ENCODE measurements at regions not wholly inside any gene's neighbourhood (a gene's known extent, or its start where the extent isn't known, plus 50 kb on each side); places are given as distances from the start of the nearest gene placed in this dataset.

DNA sequence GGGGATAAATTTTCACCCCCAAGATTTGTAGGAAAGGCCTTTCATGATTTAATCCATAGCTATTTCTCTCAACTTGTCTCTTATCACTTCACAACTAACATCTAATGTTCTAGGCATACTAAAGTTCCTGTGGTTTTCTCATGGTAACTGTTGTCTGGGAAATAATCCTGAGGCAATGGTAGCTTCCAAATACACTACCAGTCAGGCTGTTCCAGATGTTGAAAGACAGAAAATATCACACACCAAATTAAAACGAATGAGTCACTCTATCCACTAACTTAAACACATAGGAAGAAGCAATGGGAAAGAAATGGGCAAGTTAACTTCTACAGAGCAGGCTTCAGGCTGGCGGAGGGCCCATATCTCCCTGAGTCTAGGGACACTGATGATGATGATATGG, 77.7 kb upstream of the MYO16 start:
- TF ChIP-seq, protein P1, sequence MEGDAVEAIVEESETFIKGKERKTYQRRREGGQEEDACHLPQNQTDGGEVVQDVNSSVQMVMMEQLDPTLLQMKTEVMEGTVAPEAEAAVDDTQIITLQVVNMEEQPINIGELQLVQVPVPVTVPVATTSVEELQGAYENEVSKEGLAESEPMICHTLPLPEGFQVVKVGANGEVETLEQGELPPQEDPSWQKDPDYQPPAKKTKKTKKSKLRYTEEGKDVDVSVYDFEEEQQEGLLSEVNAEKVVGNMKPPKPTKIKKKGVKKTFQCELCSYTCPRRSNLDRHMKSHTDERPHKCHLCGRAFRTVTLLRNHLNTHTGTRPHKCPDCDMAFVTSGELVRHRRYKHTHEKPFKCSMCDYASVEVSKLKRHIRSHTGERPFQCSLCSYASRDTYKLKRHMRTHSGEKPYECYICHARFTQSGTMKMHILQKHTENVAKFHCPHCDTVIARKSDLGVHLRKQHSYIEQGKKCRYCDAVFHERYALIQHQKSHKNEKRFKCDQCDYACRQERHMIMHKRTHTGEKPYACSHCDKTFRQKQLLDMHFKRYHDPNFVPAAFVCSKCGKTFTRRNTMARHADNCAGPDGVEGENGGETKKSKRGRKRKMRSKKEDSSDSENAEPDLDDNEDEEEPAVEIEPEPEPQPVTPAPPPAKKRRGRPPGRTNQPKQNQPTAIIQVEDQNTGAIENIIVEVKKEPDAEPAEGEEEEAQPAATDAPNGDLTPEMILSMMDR (IDR thresholded peaks at IDR 0.05; ENCODE audit: low read length), result no peak
- TF ChIP-seq EZH2 (IDR thresholded peaks at IDR 0.05; ENCODE audit: borderline replicate concordance, low read length), result no peak

Data from OCI-LY1 (cell line).